ENCODE measurements at regions not wholly inside any gene's neighbourhood (a gene's known extent, or its start where the extent isn't known, plus 50 kb on each side); places are given as distances from the start of the nearest gene placed in this dataset.

DNA sequence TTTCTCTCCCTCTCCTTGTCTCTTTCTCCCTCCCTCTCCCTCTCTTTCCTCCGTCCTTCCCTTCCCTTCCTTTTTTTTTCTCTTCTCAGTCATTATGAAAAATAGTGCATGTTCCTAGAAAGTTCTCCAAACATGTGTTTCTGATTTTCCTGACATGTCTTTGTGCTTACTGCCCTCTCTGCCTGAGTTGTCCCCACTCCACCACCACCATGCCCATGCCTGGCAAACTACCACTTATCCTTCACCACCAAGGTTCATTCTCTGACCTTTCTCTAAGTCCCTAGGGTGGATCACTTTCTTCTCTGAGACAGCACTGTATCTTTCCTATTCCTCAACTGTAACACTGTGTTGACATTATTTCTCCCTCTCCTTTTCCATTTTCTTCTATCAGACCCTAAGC, 98.2 kb downstream of the LACC1 start:
- DNase-seq, result no peak
- no peak overlapping the region for H3K27ac Mint-ChIP-seq
- H3K36me3 Mint-ChIP-seq (ENCODE audit: low read depth), result no peaks in the 10 kb centered on the region
- no peak overlapping the region for H3K4me3 Mint-ChIP-seq
- peaks cover 6% of the 10 kb centered on the region for H3K27me3 Mint-ChIP-seq (ENCODE audit: insufficient read depth)
- TF ChIP-seq, protein P1, sequence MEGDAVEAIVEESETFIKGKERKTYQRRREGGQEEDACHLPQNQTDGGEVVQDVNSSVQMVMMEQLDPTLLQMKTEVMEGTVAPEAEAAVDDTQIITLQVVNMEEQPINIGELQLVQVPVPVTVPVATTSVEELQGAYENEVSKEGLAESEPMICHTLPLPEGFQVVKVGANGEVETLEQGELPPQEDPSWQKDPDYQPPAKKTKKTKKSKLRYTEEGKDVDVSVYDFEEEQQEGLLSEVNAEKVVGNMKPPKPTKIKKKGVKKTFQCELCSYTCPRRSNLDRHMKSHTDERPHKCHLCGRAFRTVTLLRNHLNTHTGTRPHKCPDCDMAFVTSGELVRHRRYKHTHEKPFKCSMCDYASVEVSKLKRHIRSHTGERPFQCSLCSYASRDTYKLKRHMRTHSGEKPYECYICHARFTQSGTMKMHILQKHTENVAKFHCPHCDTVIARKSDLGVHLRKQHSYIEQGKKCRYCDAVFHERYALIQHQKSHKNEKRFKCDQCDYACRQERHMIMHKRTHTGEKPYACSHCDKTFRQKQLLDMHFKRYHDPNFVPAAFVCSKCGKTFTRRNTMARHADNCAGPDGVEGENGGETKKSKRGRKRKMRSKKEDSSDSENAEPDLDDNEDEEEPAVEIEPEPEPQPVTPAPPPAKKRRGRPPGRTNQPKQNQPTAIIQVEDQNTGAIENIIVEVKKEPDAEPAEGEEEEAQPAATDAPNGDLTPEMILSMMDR (IDR thresholded peaks at IDR 0.05), result no peak
- H3K9me3 Mint-ChIP-seq, result no peaks in the 10 kb centered on the region
- no peaks in the 10 kb centered on the region for H3K4me1 Mint-ChIP-seq (ENCODE audit: low read depth)

DNA sequence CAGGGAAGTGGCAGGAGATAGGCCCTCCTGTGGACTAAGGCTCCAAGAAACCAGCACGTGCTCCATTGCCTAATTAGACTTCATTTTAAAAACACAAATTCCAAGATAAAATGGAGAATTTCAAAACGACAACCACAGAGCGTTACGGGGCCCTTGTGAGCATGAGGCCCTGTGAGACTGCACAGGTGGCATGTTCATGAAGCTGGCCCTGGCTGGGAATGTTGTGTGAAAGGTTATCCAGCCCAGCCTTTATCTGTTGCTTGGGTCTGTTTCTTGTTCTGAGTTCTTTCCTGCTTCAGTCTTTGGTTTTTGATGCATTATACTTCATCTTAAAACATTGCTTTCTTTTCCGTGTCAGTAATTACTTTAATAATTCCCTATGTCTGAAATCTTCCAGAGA, 99.0 kb downstream of the LACC1 start:
- TF ChIP-seq, protein P1 (IDR thresholded peaks at IDR 0.05), result no peak
- Mint-ChIP-seq H3K27ac (no peak overlapping the region), H3K4me3 (no peak overlapping the region), H3K36me3 (ENCODE audit: low read depth) (no peaks in the 10 kb centered on the region), H3K27me3 (ENCODE audit: insufficient read depth) (peaks cover 6% of the 10 kb centered on the region), H3K4me1 (ENCODE audit: low read depth) (no peaks in the 10 kb centered on the region), H3K9me3 (no peaks in the 10 kb centered on the region)
- DNase-seq, result no peak

DNA sequence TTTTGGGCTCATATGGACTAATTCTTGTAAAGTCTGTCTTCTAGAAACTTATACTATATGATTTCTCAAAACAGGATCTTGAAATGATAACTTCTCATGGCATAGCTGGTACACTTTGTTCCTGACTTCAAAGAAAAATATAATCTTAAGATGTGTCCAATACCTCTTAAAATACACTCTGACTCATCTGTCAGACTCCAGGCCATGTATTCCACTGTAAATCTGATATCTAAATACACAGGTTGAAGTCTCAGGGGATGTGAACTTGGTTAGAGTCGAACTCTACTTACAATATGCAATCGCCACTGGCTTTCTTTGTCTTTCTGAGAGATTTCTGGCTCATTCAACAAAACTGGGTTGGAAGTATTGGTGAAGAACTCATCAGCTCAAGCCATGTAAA, 99.8 kb downstream of the LACC1 start:
- no peaks in the 10 kb centered on the region for H3K4me1 Mint-ChIP-seq (ENCODE audit: low read depth)
- no peak overlapping the region for H3K4me3 Mint-ChIP-seq
- H3K27me3 Mint-ChIP-seq (ENCODE audit: insufficient read depth), result peaks cover 6% of the 10 kb centered on the region
- H3K27ac Mint-ChIP-seq, result no peak overlapping the region
- DNase-seq, result no peak
- no peaks in the 10 kb centered on the region for H3K36me3 Mint-ChIP-seq (ENCODE audit: low read depth)
- H3K9me3 Mint-ChIP-seq, result no peaks in the 10 kb centered on the region
- TF ChIP-seq, protein P1 (IDR thresholded peaks at IDR 0.05), result no peak

DNA sequence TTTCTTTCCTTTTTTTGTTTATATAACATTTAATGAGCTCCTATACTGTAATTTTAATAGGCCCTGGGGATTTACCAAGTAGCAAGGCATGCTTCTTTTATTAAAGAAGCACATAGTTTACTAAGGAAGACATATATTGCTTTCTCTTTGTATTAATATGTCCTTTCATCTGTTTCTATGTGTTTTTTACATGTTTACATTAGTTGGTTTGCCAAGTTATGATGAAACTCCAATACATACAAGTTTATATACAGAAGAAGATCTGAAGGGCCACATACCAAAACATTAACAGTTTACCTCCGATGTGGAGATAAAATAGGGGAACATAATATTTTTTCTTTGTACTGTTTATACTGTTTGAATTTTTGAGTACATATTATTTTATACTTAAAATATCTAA, 100.9 kb downstream of the LACC1 start:
- no peaks in the 10 kb centered on the region for H3K36me3 Mint-ChIP-seq (ENCODE audit: low read depth)
- no peak for DNase-seq
- H3K9me3 Mint-ChIP-seq, result no peaks in the 10 kb centered on the region
- TF ChIP-seq, protein P1 (IDR thresholded peaks at IDR 0.05), result no peak
- H3K27me3 Mint-ChIP-seq (ENCODE audit: insufficient read depth), result peaks cover 9% of the 10 kb centered on the region
- H3K27ac Mint-ChIP-seq, result no peak overlapping the region
- H3K4me1 Mint-ChIP-seq (ENCODE audit: low read depth), result no peaks in the 10 kb centered on the region
- H3K4me3 Mint-ChIP-seq, result no peak overlapping the region

DNA sequence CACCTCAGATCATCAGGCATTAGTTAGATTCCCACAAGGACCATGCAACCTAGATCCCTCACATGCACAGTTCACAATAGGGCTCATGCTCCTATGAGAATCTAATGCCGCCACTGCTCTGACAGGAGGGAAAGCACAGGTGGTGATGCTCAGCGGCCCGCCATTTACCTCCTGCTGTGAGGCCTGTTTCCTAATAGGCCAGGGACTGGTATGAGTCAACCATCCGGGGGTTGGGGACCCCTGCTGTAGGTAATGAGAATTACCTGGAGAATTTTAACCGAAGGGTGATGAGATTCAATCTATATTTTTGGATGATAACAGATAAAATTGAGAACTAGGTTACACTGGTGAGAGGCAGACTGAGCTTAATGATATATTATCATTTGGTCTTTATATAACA, 101.4 kb downstream of the LACC1 start:
- Mint-ChIP-seq H3K4me3 (no peak overlapping the region), H3K27ac (no peak overlapping the region), H3K27me3 (ENCODE audit: insufficient read depth) (peaks cover 6% of the 10 kb centered on the region), H3K4me1 (ENCODE audit: low read depth) (no peaks in the 10 kb centered on the region), H3K36me3 (ENCODE audit: low read depth) (no peaks in the 10 kb centered on the region), H3K9me3 (no peaks in the 10 kb centered on the region)
- DNase-seq, result no peak
- TF ChIP-seq, protein P1 (IDR thresholded peaks at IDR 0.05), result peak; percentile 23; the same call in 1 of the 2 replicates

Measured in HFFc6 (cell line).